ENCODE measurements at regions not wholly inside any gene's neighbourhood (a gene's known extent, or its start where the extent isn't known, plus 50 kb on each side); places are given as distances from the start of the nearest gene placed in this dataset.
"Not testable (repeated sequence)": the region's sequence is repeated elsewhere in the genome, so short reads cannot be mapped to it uniquely, and the experiment has no call there.

- no peak for DNase-seq
These were observed 202.1 kb downstream of the HNRNPD start for GRCh38 chr4:82171531-82172155.

- no peak for DNase-seq
These were observed 224.0 kb downstream of the HNRNPD start for GRCh38 chr4:82149750-82150149.

GRCh38 chr4:82145850-82146249 lies 227.9 kb downstream of the HNRNPD start:
- no peak for DNase-seq

- no peak for DNase-seq
These were observed 233.4 kb downstream of the HNRNPD start for GRCh38 chr4:82140422-82140821.

GRCh38 chr4:82139287-82139686 lies 234.5 kb downstream of the HNRNPD start:
- DNase-seq, result no peak

- DNase-seq, result no peak
These were observed 235.4 kb downstream of the HNRNPD start for GRCh38 chr4:82138374-82138773.

GRCh38 chr4:82136161-82136801 lies 237.5 kb downstream of the HNRNPD start:
- DNase-seq, result no peak

GRCh38 chr4:82128355-82128754 lies 245.4 kb downstream of the HNRNPD start:
- no peak for DNase-seq

- no peak for DNase-seq
These were observed 247.2 kb downstream of the HNRNPD start for GRCh38 chr4:82126512-82127040.

GRCh38 chr4:82125787-82126297 lies 247.9 kb downstream of the HNRNPD start:
- DNase-seq, result no peak

GRCh38 chr4:82124932-82125786 lies 248.6 kb downstream of the HNRNPD start:
- no peak for DNase-seq

- no peak for DNase-seq
These were observed 249.4 kb downstream of the HNRNPD start for GRCh38 chr4:82124365-82124764.

- no peak for DNase-seq
These were observed 249.9 kb downstream of the HNRNPD start for GRCh38 chr4:82123934-82124333.

- not testable (repeated sequence) for DNase-seq
These were observed 258.6 kb downstream of the HNRNPD start for GRCh38 chr4:82115183-82115582.

GRCh38 chr4:82108506-82108905 lies 265.3 kb downstream of the HNRNPD start:
- no peak for DNase-seq

- DNase-seq, result no peak
These were observed 269.2 kb downstream of the HNRNPD start for GRCh38 chr4:82104578-82104977.

GRCh38 chr4:82099928-82100579 lies 273.7 kb downstream of the HNRNPD start:
- no peak for DNase-seq

- no peak for DNase-seq
These were observed 276.3 kb downstream of the HNRNPD start for GRCh38 chr4:82097504-82097903.

GRCh38 chr4:82090717-82091116 lies 283.1 kb downstream of the HNRNPD start:
- no peak for DNase-seq

- DNase-seq, result no peak
These were observed 289.0 kb downstream of the HNRNPD start for GRCh38 chr4:82084747-82085146.

GRCh38 chr4:82077471-82077995 lies 296.3 kb downstream of the HNRNPD start:
- not testable (repeated sequence) for DNase-seq

GRCh38 chr4:82076809-82077208 lies 297.0 kb downstream of the HNRNPD start:
- no peak for DNase-seq

Data from dermis blood vessel endothelial cell (primary cell).